ENCODE measurements at regions not wholly inside any gene's neighbourhood (a gene's known extent, or its start where the extent isn't known, plus 50 kb on each side); places are given as distances from the start of the nearest gene placed in this dataset.

DNA sequence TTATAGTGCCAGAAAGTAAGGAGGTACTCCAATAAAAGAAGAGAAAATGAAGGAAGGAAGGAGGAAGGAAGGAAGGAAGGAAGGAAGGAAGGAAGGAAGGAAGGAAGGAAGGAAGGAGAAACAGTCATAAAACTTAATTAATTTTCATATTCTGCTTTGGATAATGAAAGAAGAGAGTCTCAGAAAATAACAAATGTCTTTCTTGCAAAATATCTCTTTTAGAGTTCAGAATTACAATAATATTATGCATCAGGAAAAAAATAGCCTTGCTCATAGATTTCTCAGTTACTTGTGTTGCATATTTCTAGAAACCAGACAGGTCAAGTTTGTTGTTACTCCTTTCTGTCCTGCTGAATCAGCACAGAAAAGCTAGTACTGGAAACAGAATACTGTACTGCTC, 130.1 kb upstream of the DKK2 start:
- DNase-seq (ENCODE audit: low read depth, low spot score): no peak

DNA sequence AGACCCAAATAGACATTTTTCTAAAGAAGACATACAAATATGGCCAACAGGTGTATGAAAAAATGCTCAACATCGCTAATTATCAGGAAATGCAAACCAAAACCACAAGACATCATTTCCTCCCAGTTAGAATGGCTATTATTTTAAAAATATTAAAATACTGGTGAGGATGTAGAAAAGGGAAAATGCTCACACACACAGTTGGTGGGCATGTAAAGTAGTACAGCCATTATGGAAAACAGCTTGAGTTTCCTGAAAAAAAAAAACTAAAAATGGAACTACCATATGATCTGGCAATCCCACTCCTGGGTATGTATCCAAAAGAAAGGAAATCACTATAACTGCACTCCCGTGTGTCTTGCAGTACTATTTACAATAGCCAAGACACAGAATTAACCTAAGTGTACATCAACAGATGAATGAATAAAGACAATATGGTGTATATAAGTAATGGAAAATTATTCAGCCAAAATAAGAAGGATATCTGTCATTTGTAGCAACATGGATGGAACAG, 128.9 kb upstream of the DKK2 start:
- DNase-seq (ENCODE audit: low read depth, low spot score): no peak

DNA sequence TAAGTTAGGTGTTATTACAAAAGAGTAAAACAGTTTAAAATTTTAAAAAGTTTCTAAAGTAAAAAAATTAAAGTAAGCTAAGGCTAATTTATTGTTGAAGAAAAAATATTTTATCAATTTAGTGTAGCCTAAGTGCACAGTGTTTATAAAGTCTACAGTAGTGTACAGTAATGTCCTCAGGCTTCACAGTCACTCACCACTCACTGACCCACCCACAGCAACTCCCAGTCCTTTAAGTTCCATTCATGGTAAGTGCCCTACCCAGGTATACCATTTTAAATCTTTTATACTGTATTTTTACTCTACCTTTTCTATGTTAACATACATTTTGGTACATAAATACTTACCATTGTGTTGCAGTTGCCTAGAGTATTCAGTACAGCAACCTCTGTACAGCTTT, 120.3 kb upstream of the DKK2 start:
- DNase-seq (ENCODE audit: low read depth, low spot score): no peak

DNA sequence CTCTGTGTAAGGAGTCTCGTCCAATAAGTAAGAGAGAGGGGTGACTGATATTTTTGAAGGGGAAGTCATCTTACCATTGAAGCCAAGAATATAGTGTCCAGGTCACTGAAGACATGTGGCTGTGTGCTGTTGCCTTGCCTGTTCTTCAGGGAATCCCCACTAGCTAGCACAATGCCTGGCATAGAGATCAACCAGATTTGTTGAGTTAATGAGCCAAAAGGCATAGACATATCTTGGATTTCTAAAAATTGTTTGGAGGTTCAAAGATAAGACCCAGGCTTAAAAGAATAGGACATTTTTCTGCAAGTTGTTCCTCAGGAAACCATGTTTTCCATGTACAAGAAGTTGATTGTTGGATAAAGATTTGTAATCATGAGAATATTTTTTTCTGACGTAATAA, 119.3 kb upstream of the DKK2 start:
- DNase-seq (ENCODE audit: low read depth, low spot score): no peak

DNA sequence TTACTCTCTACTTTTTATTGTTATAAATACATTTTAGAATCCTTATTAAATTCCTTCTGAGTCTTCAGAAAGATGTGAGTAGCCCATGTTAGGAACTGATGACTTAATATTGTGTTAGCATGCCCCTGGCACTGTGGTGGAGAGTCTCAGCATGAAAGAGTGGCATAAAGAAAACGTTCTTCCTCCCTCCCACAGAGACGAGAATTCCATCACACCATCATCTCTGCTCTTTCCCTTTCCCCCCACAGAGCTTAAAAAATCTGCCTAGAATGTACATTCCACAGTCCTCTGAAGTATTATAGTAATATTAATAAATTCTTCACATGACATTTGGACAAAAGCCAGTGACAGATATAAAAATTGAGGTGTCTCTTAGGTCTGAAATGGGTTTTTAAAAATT, 117.8 kb upstream of the DKK2 start:
- DNase-seq (ENCODE audit: low read depth, low spot score): no peak

DNA sequence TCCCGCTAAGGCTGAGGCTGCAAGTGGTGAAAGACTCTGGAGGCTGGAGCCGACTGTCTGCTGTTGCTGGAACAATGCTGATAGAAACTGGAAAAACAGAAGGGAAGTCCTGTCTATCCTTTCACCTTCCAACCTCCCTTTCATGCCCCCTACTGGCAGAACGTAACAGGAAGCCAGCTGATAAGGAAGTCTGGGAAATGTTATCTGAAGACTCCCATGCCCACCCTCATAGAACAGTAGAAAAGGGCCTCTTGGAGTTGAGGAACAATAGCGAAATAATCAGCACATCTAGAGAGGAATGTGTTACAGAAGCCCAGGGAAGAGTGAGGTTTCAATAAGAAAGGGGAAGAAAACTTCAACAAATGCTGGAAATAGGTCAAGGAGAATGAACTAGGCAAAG, 117.1 kb upstream of the DKK2 start:
- no peak for DNase-seq (ENCODE audit: low read depth, low spot score)

DNA sequence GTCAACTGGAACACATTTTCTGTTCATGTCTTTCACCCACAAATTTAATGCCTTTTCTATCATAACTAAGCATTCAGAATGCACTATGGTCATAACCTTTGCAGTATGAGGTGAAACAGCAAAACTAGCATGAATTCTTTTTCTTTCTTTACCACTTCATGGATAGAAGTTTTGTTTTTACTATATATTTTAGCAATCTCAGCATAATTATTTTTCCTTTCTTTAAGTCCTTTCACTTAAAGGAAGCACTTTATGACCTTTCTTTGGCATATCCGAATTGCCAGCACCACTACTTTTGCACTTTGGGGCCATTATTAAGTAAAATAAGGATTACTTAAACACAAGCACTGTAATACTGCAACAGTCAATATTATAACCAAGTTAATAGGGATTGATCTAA, 115.1 kb upstream of the DKK2 start:
- no peak for DNase-seq (ENCODE audit: low read depth, low spot score)

DNA sequence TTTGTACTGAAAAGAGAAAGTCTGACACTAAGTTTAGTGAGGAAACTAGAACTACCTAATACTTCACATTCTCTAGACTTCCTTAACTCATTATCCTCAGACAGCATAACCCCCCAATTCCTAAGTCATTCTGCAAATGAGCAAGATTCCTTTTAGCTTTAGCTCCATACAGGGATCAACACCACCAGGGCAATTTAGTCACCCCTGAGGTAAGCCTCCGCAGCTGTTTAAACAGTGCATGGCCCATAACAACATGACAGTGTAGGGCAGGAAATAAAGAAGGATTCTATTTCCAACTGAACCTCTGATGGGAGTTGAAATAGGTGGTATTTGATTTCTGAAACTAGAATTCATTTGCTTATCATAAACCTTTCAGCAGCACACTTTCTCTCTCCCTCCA, 112.8 kb upstream of the DKK2 start:
- no peak for DNase-seq (ENCODE audit: low read depth, low spot score)

DNA sequence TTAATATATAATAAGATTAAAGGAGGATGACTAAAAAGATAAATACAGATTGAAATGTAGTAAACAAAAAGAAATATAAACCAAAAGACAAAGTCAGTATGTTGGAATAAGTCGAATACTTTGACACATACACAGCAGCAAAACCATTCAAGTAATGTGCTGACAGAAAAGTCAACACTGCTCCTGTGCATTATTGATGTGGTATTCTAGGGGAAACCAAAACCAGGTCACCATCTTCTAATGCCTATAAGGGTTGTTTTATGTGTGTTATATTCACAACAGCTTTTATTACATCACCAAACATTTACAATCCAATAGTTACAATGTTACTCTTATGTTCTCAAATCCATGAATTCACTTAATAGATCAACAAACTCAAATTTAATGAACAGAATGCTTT, 111.8 kb upstream of the DKK2 start:
- no peak for DNase-seq (ENCODE audit: low read depth, low spot score)

DNA sequence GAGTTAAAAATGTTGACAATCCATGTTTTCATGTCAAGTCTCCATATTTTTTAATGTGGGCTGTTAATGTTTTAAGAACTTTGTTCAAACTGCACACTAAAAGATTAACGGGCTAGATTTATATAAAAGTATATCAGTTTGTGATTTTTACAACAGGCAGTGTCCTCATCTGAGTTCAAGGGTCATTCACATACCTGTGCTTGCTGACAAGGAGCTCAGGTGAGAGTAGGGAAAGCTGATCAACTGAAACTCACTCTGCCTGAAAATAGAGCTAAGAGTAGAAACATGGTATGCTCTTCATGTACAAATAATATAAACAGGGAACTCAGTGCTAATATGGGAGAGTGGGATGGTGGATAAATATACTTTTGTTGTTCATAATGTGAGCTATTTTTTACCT, 102.3 kb upstream of the DKK2 start:
- no peak for DNase-seq (ENCODE audit: low read depth, low spot score)

DNA sequence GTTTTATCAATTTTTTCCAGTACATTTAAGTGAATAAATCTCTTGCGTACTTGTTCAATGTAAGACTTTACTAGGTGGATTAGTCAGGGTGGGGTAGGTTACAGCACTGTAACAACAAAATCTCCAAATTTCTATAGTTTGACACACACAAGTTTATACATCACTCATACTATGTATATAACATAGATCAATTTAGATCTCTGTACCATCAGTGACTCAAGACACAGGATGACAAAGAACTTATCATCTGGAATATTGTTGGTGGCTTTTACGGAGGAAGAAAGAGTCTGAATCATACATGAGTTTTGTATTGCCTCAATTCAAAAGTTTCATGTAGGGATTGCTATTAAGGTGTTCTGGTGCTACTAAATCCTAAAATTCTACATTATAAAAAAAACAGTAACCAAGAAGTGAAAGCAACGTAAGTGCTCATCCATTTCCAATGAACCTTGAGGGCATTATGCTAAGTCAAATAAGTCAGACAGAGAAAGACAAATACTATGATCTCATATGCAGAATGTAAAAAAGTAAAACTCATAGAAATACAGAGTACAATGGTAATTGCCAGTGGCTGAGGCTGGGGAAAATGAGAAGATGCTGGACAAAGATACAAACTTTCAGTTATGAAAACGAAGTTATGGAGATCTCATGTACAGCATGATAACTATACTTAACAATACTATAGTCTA, 98.0 kb upstream of the DKK2 start:
- no peak for DNase-seq (ENCODE audit: low read depth, low spot score)

DNA sequence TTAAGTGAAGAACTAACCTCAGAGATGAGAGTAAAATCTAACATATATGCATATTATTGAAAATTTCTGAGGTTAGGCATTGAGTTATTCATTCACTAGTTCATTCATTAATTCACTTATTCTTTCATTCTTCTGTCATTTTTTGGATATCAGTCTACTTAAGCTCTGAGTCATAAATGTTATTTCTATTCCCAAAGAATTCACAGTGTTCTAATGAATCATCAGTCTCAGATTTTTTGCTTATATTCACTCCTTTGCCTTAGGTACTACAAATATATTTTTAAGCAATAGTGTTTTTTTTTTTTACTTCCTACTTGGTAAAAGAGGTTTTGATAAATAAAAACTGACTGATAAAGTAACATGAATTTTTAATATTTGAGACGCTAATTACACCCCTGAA, 95.2 kb upstream of the DKK2 start:
- DNase-seq (ENCODE audit: low read depth, low spot score): no peak

DNA sequence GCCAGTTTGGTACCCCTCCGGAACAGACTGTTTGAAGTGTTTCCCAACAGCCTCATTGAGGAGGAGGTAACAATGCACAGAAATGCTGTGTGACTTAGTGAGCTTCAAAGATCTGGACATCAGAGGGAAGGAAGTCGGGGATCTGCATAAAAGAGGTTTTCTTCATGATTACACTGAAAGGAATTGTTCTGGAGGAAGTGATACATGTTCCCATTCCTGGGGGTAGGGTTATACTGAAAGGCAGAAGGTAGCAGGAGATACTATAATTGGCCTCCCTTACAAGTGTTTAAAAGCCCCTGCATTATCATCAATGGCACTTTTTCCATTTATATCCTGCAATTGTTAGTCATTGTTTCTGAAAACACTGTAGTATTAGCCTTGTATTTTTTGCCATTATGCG, 94.0 kb upstream of the DKK2 start:
- DNase-seq (ENCODE audit: low read depth, low spot score): no peak

DNA sequence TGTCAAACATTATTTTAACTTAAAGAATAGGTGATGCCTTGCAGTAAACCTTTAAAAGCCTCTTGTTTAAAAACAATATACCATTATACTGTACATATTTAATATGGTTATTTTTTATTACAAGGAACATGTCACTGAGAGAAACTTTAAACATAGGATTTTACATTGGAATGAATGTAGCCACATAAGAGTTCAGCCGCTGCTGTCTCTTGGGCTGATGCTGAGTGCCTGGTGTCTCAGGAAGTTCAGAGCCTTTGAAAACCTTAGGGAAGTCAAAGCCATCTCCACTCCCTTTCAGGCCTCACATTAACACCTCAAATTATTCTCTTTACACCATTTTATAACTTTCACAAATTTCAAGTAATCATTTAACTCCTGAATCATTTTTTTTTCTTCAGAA, 93.5 kb upstream of the DKK2 start:
- DNase-seq (ENCODE audit: low read depth, low spot score): no peak

DNA sequence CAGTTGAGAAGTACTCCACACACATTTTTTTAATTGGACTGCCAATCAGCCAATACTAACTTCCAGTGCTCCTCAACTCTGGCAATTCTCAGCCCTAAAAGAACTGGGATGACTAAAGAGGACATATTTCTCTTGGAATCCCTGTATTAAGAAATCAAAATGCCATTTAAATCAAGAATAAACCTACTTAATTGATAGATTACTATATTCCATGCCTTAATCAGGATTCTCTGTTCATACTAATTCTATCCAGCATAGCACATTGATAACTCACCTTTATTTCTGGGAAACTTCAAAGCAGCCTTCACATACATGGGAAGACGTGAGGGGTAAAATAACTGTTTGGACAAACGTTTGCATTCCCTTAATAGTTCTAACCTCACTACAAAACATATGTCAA, 93.0 kb upstream of the DKK2 start:
- no peak for DNase-seq (ENCODE audit: low read depth, low spot score)

DNA sequence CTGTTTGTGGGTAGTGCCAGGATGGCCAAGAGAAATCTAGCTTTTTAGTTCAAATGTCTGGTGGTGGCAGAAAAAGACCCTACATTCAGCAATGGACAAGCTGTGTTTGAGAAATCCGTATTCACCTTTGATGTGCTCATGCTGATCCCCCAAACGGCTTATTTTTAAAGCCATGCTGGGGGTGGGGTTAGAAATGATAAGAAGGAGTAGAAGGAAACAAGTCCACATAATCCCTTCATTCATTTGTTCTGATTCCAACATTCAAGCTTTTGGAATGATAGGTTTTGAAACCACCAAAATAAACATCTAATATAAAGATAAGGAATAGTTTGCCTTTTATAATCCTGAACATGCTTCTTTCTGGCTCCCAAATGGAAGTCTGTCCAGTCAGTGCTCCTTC, 92.0 kb upstream of the DKK2 start:
- no peak for DNase-seq (ENCODE audit: low read depth, low spot score)

DNA sequence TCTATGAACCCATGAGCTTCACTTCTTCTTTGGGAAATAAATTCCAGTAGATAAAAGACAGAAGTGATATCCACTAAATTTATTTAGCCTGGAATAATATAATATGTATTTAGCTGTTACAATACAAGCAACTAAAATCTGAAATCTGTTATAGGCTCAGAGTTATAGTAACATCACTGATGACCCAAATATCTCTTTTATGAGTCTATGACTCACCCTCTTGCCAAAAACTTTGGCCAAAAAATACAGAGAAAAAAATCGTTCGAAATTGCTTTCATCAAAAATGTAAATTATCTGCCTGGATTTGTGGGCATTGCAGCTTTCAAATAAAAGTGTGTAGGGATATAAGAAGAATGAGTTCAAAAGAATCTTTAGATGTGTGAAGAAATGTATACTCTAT, 89.4 kb upstream of the DKK2 start:
- DNase-seq (ENCODE audit: low read depth, low spot score): no peak

DNA sequence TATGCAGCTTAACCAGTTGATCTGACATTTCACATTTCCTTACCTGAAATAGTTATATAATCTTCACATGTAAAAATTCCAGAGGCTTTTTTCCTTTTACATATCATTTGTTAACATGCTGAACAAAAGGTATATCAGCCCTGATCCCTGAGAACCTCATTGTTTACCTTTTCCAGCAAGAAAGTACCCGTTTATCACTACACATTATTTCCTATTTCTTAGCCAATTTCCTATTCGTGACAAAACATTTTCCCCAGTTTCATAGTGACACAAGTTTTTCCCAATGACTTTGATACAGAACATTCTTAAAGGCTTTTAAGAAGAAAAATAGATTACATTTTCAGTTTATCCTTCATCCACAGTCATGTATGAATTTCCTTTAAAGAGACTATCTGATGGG, 86.6 kb upstream of the DKK2 start:
- DNase-seq (ENCODE audit: low read depth, low spot score): no peak

DNA sequence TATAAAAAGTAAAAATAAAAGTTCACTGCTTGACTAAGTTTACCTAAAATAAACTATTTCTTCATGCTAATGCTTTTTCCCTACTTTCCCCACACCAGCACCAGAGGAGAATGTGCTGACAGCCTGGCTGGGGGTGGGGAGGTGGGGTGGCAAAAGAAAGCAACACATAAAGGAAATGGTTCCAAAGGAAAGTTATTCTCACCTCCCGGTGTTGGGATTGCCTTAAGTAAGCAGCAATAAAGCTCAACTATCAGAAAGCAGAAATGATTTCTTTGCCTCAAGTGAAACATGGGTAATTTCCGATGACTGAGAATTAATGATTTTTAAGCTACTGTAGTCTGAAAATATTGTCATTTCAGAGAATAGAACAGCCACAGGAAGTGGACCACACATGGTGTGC, 84.5 kb upstream of the DKK2 start:
- DNase-seq (ENCODE audit: low read depth, low spot score): no peak

DNA sequence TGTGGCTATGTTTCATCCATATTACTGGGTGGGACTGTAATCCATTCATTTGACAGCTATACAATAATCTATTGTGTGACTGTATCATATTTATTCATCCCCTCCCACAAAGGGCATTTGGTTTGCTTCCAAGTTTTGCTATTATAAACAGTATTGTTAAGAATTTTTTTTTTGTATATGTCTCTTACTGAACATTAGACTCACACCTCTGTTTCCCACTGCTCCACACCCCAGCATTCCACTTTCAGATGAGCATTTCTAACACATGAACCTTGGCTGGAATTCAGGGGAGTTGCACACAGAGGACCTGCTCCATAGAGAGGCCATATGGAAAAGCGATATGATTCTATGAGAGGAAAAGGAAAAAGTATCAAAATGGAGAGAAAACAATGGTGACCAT, 81.6 kb upstream of the DKK2 start:
- DNase-seq (ENCODE audit: low read depth, low spot score): no peak

DNA sequence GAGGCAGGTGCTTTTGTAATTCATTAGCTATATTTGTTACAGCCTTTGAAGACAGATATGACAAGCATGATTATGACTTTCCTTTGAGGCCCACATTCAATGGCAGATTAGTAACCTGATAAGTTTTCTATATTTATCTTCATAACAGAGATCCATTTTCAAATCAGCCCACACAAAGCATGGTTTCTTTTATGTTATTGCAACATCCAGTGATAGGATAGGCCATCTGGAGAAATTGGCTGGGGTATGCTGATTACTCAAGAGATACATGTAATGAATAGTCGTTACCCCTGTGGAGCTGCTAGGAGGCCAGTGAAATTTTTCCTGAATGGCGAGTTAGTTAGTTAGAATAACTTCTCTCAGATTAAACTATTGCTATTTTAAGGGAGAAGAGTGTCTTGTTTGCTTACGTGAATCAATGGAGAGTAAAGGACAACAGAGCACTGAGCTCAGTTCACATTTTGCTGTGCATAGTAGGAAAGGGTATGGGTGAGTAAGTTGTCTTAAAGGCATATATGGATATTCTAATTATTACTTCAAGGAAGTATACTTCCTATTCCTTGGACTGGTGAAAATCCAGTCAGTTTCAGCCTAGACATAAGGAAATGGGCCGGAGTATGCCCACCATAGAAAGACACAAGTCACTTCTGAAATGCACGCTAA, 79.2 kb upstream of the DKK2 start:
- no peak for DNase-seq (ENCODE audit: low read depth, low spot score)

DNA sequence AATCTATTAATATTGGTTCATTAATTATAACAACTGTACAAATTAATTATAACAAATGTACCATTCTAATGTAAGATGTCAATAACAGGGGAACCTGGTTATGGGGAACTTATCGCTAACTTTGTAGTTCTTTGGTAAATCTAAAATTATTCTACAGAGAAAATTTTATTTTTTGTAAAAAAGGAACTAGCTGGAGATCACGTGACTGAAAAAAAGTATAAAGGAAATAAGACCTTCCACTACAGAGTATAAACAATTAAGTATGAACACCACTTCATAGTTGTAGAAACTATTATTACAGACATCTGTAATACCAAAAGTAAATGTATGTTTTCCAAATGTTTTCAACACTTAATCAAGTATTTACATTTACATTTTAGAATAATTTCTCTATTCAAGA, 77.9 kb upstream of the DKK2 start:
- DNase-seq (ENCODE audit: low read depth, low spot score): no peak

DNA sequence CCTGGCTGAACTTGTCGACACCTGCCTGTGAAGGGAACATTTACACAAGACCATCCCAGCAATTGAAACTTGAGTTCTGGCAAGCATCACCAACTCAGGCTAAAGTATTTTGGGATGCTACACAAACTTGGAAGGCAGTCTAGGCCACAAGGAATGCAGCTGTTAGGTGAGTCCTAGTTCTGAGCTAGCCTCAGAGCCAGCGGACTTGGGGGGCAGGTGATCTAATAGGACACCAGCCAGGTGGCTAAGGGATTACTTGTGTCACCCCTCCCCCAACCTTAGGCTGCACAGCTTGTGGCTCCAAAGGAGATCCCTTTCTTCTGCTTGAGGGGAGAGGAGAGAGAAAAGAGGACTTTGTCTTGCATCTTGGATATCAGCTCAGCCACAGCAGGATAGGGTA, 62.3 kb upstream of the DKK2 start:
- no peak for DNase-seq (ENCODE audit: low read depth, low spot score)

DNA sequence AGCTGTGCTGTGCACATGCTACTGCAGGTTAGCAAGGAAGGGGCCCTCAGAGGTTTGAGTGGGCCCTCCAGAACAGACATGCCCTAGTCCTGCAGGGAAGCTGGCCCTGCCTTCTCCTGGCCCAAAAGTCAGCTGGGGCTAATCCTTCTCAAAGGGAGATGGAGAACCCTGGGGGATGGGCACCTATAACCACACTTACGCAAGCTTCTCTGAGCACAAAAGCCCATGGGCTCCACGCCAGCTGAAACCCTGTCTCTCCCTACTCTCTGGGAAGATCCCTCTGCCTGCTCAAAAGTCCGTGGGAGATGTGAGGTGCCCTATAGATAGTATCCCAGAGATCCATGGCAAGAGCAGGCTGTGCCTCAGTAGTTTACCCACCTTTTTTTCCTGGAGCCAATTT, 58.9 kb upstream of the DKK2 start:
- no peak for DNase-seq (ENCODE audit: low read depth, low spot score)
